Activated T-cell treated with anti-CD3 and anti-CD28 coated beads, Interleukin-2, amount 50 U/mL, for 24 hours (primary cell): ENCODE measurements at regions not wholly inside any gene's neighbourhood (a gene's known extent, or its start where the extent isn't known, plus 50 kb on each side); places are given as distances from the start of the nearest gene placed in this dataset.

ENCODE experiments used
- DNase-seq: peaks from one replicate; pipeline ENCODE4 v3.0.0-alpha.2; 2020
- H3K27ac Mint-ChIP-seq: 2 replicates; pipeline ENCODE4 v1.8.0; 2020; ENCODE audit warnings: mild to moderate bottlenecking, mixed read lengths
- H3K27me3 Mint-ChIP-seq: 2 replicates; pipeline ENCODE4 v1.8.0; 2020; ENCODE audit warnings: mixed read lengths
- H3K36me3 Mint-ChIP-seq: 2 replicates; pipeline ENCODE4 v1.8.0; 2020; ENCODE audit warnings: low read depth, mixed read lengths
- H3K4me1 Mint-ChIP-seq: 2 replicates; pipeline ENCODE4 v1.8.0; 2020; ENCODE audit warnings: low read depth, mixed read lengths
- H3K4me3 Mint-ChIP-seq: 2 replicates; pipeline ENCODE4 v1.8.0; 2020; ENCODE audit warnings: mild to moderate bottlenecking, moderate library complexity, mixed read lengths
- H3K9me3 Mint-ChIP-seq: 2 replicates; pipeline ENCODE4 v1.8.0; 2020; ENCODE audit warnings: mixed read lengths

- no peaks in the 10 kb centered on the region for H3K27me3 Mint-ChIP-seq
- no peak overlapping the region for H3K4me3 Mint-ChIP-seq
- peaks cover 2% of the 10 kb centered on the region for H3K4me1 Mint-ChIP-seq
- H3K9me3 Mint-ChIP-seq = peaks cover 4% of the 10 kb centered on the region
- H3K27ac Mint-ChIP-seq = no peak overlapping the region
- DNase-seq = no peak
- no peaks in the 10 kb centered on the region for H3K36me3 Mint-ChIP-seq
These were observed 435.6 kb upstream of the LRFN5 start for GRCh38 chr14:41171045-41171444.

GRCh38 chr14:41167040-41167439 is 439.6 kb upstream of the LRFN5 start:
- peaks cover 6% of the 10 kb centered on the region for H3K9me3 Mint-ChIP-seq
- no peak overlapping the region for H3K27ac Mint-ChIP-seq
- H3K4me1 Mint-ChIP-seq = peaks cover 2% of the 10 kb centered on the region
- DNase-seq = no peak
- H3K4me3 Mint-ChIP-seq = no peak overlapping the region
- H3K36me3 Mint-ChIP-seq = no peaks in the 10 kb centered on the region
- H3K27me3 Mint-ChIP-seq = no peaks in the 10 kb centered on the region

- H3K36me3 Mint-ChIP-seq = no peaks in the 10 kb centered on the region
- H3K4me1 Mint-ChIP-seq = no peaks in the 10 kb centered on the region
- peaks cover 3% of the 10 kb centered on the region for H3K9me3 Mint-ChIP-seq
- H3K4me3 Mint-ChIP-seq = no peak overlapping the region
- no peak for DNase-seq
- H3K27me3 Mint-ChIP-seq = no peaks in the 10 kb centered on the region
- no peak overlapping the region for H3K27ac Mint-ChIP-seq
These were observed 452.4 kb upstream of the LRFN5 start for GRCh38 chr14:41154143-41154807.

GRCh38 chr14:41146391-41146790 is 460.3 kb upstream of the LRFN5 start:
- Mint-ChIP-seq H3K36me3 (no peaks in the 10 kb centered on the region), H3K9me3 (peaks cover 8% of the 10 kb centered on the region), H3K4me1 (no peaks in the 10 kb centered on the region), H3K4me3 (no peak overlapping the region), H3K27me3 (no peaks in the 10 kb centered on the region), H3K27ac (no peak overlapping the region)
- no peak for DNase-seq

- H3K27ac Mint-ChIP-seq = no peak overlapping the region
- no peaks in the 10 kb centered on the region for H3K27me3 Mint-ChIP-seq
- DNase-seq = no peak
- H3K36me3 Mint-ChIP-seq = no peaks in the 10 kb centered on the region
- H3K4me1 Mint-ChIP-seq = no peaks in the 10 kb centered on the region
- H3K9me3 Mint-ChIP-seq = peaks cover 8% of the 10 kb centered on the region
- no peak overlapping the region for H3K4me3 Mint-ChIP-seq
These were observed 462.3 kb upstream of the LRFN5 start for GRCh38 chr14:41144370-41144769.

GRCh38 chr14:41137741-41138140 is 468.9 kb upstream of the LRFN5 start:
- Mint-ChIP-seq H3K4me1 (no peaks in the 10 kb centered on the region), H3K27me3 (no peaks in the 10 kb centered on the region), H3K27ac (no peak overlapping the region), H3K36me3 (no peaks in the 10 kb centered on the region), H3K9me3 (peaks cover 2% of the 10 kb centered on the region), H3K4me3 (no peak overlapping the region)
- DNase-seq = no peak

GRCh38 chr14:41130274-41130673 is 476.4 kb upstream of the LRFN5 start:
- H3K27ac Mint-ChIP-seq = no peak overlapping the region
- no peaks in the 10 kb centered on the region for H3K4me1 Mint-ChIP-seq
- no peak overlapping the region for H3K4me3 Mint-ChIP-seq
- H3K36me3 Mint-ChIP-seq = no peaks in the 10 kb centered on the region
- no peaks in the 10 kb centered on the region for H3K27me3 Mint-ChIP-seq
- H3K9me3 Mint-ChIP-seq = peaks cover 2% of the 10 kb centered on the region
- no peak for DNase-seq

GRCh38 chr14:41120402-41120801 is 486.3 kb upstream of the LRFN5 start:
- Mint-ChIP-seq H3K27me3 (no peaks in the 10 kb centered on the region), H3K36me3 (no peaks in the 10 kb centered on the region), H3K4me3 (no peak overlapping the region), H3K4me1 (no peaks in the 10 kb centered on the region), H3K9me3 (no peaks in the 10 kb centered on the region), H3K27ac (no peak overlapping the region)
- DNase-seq = no peak

GRCh38 chr14:41096131-41096530 is 510.5 kb upstream of the LRFN5 start:
- H3K9me3 Mint-ChIP-seq = no peaks in the 10 kb centered on the region
- H3K4me1 Mint-ChIP-seq = no peaks in the 10 kb centered on the region
- no peak overlapping the region for H3K4me3 Mint-ChIP-seq
- H3K36me3 Mint-ChIP-seq = no peaks in the 10 kb centered on the region
- H3K27ac Mint-ChIP-seq = no peak overlapping the region
- no peak for DNase-seq
- no peaks in the 10 kb centered on the region for H3K27me3 Mint-ChIP-seq

- H3K27ac Mint-ChIP-seq = no peak overlapping the region
- no peaks in the 10 kb centered on the region for H3K27me3 Mint-ChIP-seq
- peaks cover 21% of the 10 kb centered on the region for H3K9me3 Mint-ChIP-seq
- H3K36me3 Mint-ChIP-seq = no peaks in the 10 kb centered on the region
- H3K4me1 Mint-ChIP-seq = no peaks in the 10 kb centered on the region
- no peak for DNase-seq
- no peak overlapping the region for H3K4me3 Mint-ChIP-seq
These were observed 519.6 kb upstream of the LRFN5 start for GRCh38 chr14:41087056-41087455.

- H3K36me3 Mint-ChIP-seq = no peaks in the 10 kb centered on the region
- H3K27ac Mint-ChIP-seq = no peak overlapping the region
- H3K4me1 Mint-ChIP-seq = no peaks in the 10 kb centered on the region
- no peaks in the 10 kb centered on the region for H3K27me3 Mint-ChIP-seq
- DNase-seq = no peak
- no peaks in the 10 kb centered on the region for H3K9me3 Mint-ChIP-seq
- no peak overlapping the region for H3K4me3 Mint-ChIP-seq
These were observed 533.1 kb upstream of the LRFN5 start for GRCh38 chr14:41073544-41073943.

GRCh38 chr14:41072776-41073175 is 533.9 kb upstream of the LRFN5 start:
- no peaks in the 10 kb centered on the region for H3K27me3 Mint-ChIP-seq
- H3K27ac Mint-ChIP-seq = no peak overlapping the region
- H3K4me1 Mint-ChIP-seq = no peaks in the 10 kb centered on the region
- H3K36me3 Mint-ChIP-seq = no peaks in the 10 kb centered on the region
- no peak for DNase-seq
- no peaks in the 10 kb centered on the region for H3K9me3 Mint-ChIP-seq
- no peak overlapping the region for H3K4me3 Mint-ChIP-seq

- Mint-ChIP-seq H3K4me1 (no peaks in the 10 kb centered on the region), H3K27ac (no peak overlapping the region), H3K36me3 (no peaks in the 10 kb centered on the region), H3K4me3 (no peak overlapping the region), H3K27me3 (no peaks in the 10 kb centered on the region), H3K9me3 (no peaks in the 10 kb centered on the region)
- no peak for DNase-seq
These were observed 535.3 kb upstream of the LRFN5 start for GRCh38 chr14:41071351-41071750.

- no peak overlapping the region for H3K4me3 Mint-ChIP-seq
- no peaks in the 10 kb centered on the region for H3K36me3 Mint-ChIP-seq
- no peaks in the 10 kb centered on the region for H3K9me3 Mint-ChIP-seq
- no peak for DNase-seq
- H3K4me1 Mint-ChIP-seq = no peaks in the 10 kb centered on the region
- no peak overlapping the region for H3K27ac Mint-ChIP-seq
- no peaks in the 10 kb centered on the region for H3K27me3 Mint-ChIP-seq
These were observed 543.9 kb upstream of the LRFN5 start for GRCh38 chr14:41062826-41063225.

GRCh38 chr14:41055589-41055988 is 551.1 kb upstream of the LRFN5 start:
- H3K36me3 Mint-ChIP-seq = no peaks in the 10 kb centered on the region
- H3K27ac Mint-ChIP-seq = no peak overlapping the region
- H3K9me3 Mint-ChIP-seq = peaks cover 2% of the 10 kb centered on the region

GRCh38 chr14:41051801-41052200 is 554.9 kb upstream of the LRFN5 start:
- Mint-ChIP-seq H3K27me3 (no peaks in the 10 kb centered on the region), H3K4me1 (no peaks in the 10 kb centered on the region), H3K27ac (no peak overlapping the region), H3K4me3 (no peak overlapping the region), H3K36me3 (no peaks in the 10 kb centered on the region), H3K9me3 (peaks cover 2% of the 10 kb centered on the region)
- no peak for DNase-seq

More at GRCh38 chr14:41055589-41055988, 551.1 kb upstream of the LRFN5 start:
- no peaks in the 10 kb centered on the region for H3K4me1 Mint-ChIP-seq
- H3K4me3 Mint-ChIP-seq = no peak overlapping the region
- DNase-seq = no peak
- no peaks in the 10 kb centered on the region for H3K27me3 Mint-ChIP-seq
